PFSK-1 (cell line): ENCODE measurements at regions not wholly inside any gene's neighbourhood (a gene's known extent, or its start where the extent isn't known, plus 50 kb on each side); places are given as distances from the start of the nearest gene placed in this dataset.

ENCODE experiments used
- TAF1 ChIP-seq: IDR thresholded peaks from 2 replicates; pipeline ENCODE4 v1.6.1; 2012; ENCODE audit warnings: low read length, control low read depth, borderline replicate concordance; ENCODE audit not compliant: insufficient read depth
- TF ChIP-seq, protein P1 (sequence below), 2 experiments: IDR thresholded peaks; 2 replicates each; pipeline versions ENCODE4 v1.6.1 to v1.8.0; 2011 to 2012; ENCODE audit warnings: low read depth in 2 of 2, low read length in 2 of 2, control low read depth in 1 of 2, inconsistent platforms in 1 of 2, mild to moderate bottlenecking in 1 of 2, moderate library complexity in 1 of 2; ENCODE audit not compliant: insufficient read depth in 1 of 2

DNA sequence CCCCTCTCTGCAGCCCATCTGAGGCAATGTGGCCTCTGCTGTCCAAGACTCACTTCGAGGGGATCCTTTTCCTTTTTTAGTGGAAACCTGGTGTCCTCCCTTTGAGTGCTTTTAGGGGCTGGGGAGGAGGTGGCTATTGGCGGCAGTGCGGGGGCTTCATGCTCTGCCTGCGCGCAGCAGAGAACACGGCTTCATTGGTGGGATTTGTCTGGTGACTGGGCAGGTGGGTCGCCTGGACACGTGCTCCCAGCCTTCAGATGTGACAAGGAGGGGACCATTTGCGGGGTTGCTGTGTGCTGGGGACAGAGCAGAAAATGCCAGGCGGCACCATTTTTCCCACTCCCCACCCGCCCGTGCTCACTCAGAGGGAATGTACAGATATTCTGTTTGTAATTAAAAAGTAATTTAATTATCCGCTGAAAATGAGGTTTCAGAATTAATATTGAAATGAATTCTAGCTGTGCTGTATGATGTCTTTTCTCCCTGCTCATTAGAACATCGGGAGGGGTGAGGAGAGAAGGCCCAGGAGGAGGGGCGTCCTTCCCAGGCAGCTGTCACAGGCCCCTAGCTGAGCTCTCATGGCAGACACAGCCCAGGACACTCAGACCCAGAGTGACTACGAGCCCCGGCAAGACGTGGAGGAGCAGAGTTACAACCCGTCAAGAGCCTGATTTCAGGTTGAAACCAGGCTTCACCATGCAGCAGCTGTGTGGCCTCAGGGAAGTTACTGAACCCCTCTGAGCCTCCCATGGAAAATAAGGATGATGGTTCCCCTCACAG lies 417.2 kb upstream of the SULF2 start:
- TF ChIP-seq, protein P1, sequence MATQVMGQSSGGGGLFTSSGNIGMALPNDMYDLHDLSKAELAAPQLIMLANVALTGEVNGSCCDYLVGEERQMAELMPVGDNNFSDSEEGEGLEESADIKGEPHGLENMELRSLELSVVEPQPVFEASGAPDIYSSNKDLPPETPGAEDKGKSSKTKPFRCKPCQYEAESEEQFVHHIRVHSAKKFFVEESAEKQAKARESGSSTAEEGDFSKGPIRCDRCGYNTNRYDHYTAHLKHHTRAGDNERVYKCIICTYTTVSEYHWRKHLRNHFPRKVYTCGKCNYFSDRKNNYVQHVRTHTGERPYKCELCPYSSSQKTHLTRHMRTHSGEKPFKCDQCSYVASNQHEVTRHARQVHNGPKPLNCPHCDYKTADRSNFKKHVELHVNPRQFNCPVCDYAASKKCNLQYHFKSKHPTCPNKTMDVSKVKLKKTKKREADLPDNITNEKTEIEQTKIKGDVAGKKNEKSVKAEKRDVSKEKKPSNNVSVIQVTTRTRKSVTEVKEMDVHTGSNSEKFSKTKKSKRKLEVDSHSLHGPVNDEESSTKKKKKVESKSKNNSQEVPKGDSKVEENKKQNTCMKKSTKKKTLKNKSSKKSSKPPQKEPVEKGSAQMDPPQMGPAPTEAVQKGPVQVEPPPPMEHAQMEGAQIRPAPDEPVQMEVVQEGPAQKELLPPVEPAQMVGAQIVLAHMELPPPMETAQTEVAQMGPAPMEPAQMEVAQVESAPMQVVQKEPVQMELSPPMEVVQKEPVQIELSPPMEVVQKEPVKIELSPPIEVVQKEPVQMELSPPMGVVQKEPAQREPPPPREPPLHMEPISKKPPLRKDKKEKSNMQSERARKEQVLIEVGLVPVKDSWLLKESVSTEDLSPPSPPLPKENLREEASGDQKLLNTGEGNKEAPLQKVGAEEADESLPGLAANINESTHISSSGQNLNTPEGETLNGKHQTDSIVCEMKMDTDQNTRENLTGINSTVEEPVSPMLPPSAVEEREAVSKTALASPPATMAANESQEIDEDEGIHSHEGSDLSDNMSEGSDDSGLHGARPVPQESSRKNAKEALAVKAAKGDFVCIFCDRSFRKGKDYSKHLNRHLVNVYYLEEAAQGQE (IDR thresholded peaks at IDR 0.05; ENCODE audit: insufficient read depth in 1 of 2, low read depth in 2 of 2, low read length in 2 of 2) = no peak
- no peak for TF ChIP-seq TAF1
